Activated CD4-positive, alpha-beta T cell treated with anti-CD3 and anti-CD28 coated beads for 1 hour (primary cell): ENCODE measurements at regions not wholly inside any gene's neighbourhood (a gene's known extent, or its start where the extent isn't known, plus 50 kb on each side); places are given as distances from the start of the nearest gene placed in this dataset.

Experiments
- DNase-seq: peaks from one replicate; pipeline ENCODE4 v3.0.0-alpha.2; 2020

DNA sequence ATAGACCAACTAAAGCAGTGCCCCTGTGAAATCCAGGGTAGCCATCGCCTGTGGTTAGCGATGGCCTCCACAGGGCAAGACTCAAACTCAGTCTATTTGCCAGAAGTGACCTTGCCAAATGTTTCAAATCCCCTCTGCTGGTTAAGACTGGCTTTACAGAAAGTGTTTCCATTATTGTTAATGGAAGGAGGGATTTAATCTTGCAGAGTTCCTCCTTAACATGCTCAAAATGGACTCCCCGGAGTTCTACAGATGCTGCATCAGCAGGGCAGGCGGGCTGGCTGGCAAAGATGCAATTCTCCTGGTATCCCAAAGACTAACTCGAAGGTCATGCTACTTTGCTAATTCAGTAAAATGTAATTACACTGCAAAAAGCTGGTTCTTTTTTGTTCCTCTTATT is 313.0 kb upstream of the SLC7A11 start:
- no peak for DNase-seq

DNA sequence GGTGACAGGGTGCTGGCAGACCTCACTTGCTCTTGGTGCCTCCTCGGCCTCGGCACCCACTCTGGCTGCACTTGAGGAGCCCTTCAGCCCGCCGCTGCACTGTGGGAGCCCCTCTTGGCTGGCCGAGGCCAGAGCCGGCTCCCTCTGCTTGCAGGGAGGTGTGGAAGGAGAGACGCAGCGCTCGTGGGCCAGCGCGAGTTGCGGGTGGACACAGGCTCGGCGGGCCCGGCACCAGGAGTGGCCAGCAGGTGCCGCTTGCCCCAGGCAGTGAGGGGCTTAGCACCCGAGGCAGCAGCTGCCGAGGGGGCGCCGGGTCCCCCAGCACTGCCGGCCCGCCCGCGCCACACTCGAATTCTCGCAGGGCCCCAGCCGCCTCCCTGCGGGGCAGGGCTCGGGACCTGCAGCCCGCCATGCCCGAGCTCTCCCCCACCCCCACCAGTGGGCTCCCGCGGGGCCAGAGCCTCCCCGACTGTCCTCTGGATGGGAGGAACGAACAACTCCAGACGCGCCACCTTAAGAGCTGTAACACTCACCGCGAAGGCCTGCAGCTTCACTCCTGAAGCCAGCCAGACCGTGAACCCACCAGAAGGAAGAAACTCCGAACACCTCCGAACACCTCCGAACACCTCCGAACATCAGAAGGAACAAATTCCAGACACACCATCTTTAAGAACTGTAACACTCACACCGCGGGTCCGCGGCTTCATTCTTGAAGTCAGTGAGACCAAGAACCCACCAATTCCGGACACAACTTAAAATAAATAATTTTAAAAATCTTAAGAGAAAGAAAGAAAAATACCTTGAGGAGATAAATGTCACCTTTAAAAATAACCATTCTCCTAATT is 311.1 kb upstream of the SLC7A11 start:
- DNase-seq, result no peak

DNA sequence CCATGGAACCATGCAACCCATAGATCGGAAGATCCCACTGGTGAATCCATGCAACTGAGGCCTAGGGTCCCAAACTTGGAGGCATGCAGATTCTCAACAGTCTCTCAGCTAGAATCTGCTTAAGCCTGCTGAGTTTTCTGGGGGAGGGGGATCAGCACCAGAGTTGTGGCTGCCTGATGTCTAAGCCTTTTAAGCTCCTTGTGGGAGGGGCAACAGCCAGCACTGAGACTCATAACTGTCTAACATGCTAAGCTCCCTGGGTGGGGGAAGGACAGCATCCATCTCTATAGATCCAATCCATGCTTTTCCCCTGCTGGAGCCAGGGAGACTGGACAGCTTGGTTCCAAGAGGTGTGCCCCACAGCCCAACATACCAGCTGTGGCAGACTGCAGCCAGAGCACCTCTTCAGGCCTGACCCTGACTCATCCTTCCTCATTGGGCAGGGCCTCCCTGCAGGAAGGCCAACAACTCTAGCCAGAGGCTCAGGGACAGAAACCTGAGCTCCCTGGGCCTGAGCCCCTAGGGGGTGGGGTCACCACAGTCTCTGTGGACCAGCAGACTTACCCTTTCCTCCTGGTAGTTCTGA is 300.1 kb upstream of the SLC7A11 start:
- no peak for DNase-seq

DNA sequence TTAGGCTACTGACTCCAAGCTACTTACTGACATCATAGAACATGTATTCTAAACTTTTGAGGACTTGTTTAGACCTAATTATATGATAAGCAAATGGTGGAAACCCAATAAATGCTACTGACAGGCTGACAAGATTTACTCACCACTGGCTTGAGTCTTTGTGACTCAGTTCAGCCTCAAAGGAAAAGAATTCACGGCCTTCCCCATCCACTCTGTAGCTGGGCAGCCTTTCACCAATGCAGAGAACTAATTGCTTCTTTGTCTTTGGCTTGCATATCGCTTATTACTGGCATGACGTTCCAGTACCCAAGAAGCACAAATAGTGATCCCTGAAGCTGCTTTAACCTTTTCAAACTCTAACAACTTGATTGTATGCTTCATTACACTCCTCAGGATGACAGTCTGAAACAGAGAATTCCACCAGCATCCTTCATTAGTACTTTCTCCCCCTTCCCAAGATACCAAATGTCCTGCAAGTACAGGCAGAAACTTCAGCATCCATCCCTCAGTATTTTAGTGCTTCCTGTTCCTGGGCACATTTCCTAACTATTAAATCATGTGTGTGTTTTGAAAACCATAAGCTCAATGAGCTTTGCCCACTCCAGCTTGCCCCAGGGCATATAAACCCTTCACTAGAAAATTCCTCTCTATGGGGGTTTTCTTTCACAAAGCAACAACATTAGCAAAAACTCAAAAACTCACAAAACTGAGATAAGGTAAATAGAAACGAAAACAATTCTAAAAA is 298.1 kb upstream of the SLC7A11 start:
- DNase-seq, result no peak

DNA sequence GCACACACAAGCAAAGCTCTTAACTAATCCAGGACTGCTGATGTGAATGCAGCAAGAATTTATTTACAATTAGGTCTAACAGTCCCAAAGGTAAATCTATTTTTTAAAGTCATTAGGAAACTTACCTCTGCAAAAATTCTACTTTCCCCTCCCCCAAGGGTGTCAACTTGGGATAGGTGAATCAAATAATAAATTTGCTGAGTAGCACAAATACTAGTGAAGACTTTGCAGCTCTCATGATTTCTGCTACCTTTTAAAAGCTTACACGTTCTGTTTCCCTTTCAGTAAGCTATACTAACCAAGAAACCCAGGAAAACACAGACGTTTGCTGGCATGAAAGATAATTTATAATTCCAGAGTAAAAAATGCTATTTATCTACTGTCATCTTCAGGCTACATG is 296.6 kb upstream of the SLC7A11 start:
- DNase-seq, result no peak

DNA sequence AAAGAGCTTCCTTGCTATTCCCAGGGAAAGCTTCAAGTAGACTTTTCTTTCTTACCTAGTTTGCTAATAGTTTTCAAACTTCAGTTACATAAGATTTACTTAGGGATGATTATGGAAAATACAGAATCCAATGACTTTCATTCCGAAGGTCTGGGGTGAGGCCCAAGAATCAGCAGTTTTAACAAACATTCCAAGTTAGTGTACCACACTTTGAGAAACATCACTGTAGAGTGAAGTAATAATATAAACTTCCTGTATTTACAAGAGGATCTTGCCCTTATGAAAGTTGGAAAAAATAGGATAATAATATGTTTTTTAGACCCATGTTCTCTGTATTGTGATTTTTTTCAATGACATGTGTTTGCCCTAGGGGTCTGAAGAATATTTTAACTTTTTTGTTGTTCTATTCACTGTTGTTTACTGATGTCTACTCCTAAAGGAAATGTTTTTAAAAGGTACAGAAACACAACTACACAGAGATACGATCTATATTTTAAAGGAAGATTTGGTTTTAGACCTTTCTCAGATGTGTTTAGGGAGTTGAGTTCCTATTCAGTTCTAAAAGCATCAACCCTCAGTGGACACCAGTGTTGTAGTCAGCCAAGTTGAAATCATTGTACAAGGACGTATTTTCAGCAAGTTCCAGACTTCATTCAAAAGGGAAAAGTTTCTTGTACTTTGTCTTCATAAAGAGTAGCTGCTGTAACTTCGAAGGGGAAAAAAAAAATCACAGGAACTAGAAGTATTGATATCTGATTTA is 295.8 kb upstream of the SLC7A11 start:
- DNase-seq, result no peak

DNA sequence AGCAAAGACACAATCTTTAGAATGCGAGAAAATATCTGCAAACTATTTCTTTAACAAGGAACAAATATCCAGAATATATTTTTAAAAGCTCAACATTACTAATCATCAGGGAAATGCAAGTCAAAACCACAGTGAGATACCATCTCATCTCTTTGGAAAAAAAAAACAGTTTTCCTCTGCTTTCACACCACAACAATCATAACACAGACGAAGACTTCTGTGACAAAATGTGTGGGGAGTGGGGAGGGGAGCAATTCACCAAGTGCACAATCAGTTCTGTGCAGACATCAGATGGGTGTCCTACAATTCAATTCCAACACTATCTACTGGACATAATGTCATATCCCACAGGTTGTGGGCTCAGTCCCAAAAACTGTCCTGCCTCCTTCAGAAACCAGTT is 293.2 kb upstream of the SLC7A11 start:
- DNase-seq, result no peak

DNA sequence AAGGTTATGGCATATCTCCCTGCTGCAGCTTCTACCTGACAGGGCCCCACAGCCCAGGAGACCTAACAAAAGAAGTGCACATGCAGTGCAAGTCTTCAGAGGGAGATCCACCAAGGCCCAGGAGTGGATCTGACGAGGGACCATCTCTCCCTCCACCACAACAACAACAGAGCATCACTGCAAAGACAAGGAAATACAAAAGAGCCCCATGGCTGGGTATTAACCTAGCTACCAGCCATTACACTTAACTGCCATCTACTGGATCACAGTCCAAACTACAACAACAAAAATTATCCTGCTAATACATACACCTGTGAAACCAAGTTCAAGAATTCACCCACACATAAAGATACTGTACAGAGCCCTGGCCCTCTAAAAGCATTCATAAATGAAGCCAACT is 280.2 kb upstream of the SLC7A11 start:
- DNase-seq, result no peak

DNA sequence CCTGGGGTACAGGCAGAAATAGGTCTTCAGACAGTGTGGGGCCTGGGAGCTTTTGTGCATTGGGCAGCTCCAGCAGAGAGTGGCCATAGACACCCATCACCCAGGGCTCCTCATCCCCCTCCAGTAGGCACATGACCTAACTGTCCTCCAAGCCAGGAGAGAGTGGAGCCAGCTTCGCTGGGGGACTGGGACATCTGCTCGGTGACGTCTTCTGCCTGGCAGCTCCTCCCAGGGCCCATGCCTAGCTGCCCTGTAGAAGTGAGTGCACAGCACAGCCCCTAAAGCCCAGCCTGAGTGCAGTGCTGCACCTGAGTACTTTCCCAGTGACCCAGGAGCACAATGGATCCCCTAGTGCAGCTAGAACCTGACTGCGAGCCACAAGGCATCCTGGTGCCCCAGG is 279.7 kb upstream of the SLC7A11 start:
- DNase-seq, result no peak

DNA sequence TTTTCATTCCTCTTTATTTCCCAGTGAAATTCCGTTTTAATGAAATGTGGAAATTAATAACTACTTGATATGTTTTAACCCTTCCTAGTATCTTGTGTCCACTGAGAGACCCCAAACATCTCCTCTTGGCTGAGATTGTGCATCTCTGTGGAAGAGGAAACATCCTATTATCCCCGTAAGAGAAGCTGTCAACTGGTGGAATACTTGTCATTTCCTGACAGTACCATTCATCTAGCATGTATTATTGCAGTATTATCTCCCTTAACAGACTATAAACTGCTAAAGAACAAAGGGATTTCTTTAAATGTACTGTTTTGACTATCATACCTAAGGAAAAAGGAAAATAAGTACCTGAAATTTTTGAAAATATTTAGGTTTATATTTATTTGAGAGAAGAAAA is 277.3 kb upstream of the SLC7A11 start:
- no peak for DNase-seq

DNA sequence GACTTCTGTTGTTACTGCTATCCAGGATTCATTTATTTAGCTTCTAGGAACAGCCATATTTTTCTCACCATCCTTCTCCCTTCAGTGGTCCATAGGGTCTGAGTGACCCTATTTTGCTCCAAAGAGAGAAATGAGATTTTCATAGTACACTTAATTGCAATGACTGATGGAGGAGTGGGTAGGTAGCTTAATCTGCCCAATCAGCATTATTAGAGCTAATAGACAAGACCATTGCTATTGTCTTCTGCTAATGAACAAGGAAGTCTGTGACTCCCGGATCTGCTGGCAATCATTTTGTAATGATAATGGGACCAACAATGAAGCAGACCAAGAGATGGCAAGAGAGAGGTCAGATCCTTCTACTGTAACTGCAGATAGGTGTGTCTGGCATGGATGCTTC is 271.4 kb upstream of the SLC7A11 start:
- no peak for DNase-seq

DNA sequence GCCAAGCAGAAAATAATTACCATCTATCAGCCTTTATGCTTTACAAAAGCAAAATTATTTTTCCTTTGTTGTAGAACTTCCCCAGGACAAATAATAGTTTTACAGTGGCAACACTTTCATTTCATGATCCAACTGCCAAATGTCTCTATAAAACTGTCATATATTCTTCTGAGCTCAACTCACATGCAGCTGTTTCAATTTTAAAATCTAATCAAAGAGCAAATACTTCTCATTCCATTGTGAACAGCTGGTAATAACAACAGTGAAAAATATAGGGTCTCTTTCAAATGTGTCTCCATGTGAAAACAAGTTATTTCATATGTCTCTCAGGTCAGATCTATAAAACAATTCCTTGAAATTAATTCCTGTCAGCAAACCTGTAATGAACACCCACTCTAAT is 270.6 kb upstream of the SLC7A11 start:
- DNase-seq, result no peak

DNA sequence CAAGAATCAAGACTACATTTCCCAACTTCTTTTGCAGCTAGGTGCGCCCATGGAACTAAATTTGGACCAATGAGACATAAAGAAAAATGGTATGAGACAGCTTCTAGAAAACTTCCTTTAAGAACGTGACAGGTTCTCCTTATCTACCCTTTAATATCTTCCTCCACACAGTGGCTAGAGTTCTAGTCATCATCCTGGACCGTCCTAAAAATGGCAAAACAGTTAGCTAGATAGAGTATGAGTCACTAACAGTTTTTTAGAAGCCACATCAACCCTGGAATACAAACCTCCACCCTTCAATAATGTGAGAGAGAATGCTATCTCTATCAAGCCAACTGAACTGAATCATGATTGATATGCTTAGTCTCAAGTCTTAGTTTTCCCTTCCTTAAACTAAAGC is 267.9 kb upstream of the SLC7A11 start:
- no peak for DNase-seq

DNA sequence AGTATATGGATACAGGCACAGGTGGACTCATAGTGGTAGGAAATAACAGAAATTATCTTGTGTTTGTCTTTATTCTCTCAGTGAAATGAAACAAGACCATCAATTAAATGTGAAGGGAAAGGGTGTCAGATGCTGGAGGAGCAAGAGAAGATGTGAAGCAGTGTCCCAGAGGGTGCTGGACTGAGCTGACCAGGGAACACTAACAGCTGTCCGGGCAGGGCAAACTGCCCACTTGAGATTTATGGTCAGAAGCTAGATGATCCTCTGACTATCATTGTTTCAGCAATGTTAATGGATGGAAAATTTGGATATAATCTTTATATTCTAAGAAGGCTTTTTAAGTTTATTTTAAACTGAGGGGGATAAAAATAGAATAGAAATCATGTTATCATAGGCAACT is 267.2 kb upstream of the SLC7A11 start:
- DNase-seq, result no peak

DNA sequence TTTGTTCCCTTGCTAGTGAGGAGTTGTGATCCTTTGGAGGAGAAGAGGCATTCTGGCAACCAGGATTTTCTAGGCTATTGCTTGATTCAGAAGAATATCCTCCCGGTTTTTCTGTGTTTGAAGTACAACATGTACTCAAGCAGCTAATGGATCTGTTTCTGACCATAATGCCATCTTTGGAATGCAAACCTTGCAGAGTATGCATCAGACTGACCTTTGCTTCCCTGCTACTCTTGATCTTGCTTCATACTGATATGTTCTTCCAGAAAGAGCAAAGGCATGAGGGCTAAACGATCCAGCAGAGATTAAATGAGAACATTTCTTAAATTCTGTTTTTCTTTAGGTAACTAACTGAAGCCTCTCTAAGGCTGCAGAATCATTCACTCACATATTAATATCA is 265.4 kb upstream of the SLC7A11 start:
- no peak for DNase-seq

DNA sequence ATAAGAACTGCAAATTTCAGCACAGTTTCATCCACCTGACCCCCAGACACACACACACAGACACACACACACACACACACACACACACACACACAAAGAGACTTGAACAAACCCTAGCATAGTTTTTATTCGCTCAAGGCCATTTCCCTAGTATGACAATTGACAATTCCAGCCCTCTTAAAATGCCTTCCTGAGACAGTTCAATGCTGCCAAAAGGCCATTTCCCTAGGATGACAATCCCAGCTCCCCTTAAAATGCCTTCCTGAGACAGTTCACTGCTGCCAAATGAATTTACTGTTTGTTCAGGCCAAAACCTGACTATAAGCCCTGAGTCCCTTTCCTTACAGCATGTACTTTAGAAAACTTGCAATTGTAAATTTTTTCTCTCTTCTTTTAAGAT is 259.5 kb upstream of the SLC7A11 start:
- DNase-seq, result no peak

DNA sequence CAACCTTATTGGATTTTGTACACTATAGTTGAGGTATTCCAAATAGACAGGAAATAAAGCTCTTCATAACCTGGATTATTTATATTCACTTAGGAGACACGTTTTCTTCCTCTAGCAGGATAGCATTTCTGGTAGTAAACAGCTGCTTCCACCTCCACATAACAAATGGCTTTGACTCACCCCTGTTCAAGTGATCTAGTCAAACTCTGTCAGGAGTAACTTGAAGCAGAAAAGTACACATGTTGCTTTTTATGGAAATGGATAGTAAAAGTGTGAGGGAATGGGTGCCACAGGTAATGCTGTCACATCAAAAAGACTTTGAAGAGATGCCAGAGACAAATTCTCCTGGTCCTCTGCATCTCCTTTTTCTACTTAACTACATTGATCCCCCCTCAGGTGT is 258.7 kb upstream of the SLC7A11 start:
- DNase-seq, result no peak

DNA sequence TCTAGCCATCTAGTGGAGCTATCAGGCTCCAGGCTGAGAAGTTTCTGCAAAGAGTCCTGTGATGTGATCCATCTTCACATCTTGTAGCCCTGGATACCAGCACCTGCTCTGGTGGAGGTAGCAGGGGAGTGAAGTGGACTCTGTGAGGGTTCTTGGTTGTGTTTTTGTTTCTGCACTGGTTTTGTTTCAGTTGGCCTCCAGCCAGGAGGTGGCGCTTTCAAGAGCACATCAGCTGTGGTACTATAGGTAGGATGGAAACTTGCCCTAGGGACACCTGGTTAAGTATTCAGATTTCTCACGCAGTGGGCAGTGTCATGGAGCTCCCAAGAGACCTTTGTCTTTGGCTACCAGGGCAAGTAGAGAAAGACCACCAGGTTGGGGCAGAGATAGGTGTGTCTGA is 257.5 kb upstream of the SLC7A11 start:
- no peak for DNase-seq

DNA sequence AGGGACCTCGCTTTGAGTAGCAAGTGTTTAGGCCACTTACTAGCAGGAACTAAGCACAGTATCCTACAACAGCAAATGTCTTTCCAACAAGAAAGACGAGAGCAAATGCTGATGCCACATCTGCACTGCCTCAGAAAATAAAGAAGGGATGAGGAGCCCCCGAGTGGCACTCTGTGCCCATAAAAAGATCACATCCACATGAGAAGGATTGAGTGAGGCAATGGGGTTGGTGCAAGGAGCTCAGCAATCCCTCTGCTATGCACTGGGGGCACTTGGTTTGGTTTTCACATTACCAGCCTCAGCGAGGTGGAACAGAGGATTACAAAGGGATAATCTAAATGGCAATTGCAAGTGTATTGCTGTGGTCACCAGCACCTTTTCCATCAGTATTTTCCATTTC is 252.8 kb upstream of the SLC7A11 start:
- no peak for DNase-seq

DNA sequence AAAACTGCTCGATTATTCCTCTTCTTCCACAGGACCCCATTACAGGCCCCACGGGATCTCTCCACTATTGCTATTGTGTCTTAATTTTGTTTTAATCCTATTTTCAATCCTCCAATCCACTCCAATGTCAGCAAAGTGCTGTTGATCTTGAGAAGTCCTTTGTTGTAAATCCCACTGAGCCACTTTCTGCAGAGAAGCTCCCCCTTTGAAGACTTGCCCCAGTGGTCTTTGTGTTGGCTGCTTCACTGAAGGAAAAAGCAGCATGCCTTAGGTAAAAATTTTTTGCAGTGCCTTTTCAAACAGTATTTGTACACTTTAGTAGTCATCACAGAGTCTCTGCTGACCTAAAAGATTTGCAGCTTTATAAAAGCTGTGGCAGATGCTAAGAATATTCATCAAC is 252.0 kb upstream of the SLC7A11 start:
- DNase-seq, result no peak

DNA sequence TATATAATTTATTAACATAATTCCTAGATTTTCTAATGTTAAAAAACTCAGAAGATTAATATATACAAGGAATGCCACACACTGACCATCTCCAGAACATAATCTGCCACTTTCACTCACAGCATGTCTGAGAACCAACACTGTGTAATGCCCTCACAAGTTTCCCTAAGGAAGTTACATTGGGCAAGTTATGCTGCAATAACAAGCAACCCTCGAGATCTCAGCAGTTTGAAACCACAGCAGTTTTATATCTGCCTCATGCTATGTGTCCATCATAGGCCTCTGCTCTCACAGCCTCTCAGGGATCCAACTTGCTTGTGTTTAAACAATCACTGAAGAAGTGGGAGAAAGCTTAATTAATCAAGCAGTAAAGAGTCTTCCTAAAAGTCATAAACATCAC is 250.0 kb upstream of the SLC7A11 start:
- no peak for DNase-seq

DNA sequence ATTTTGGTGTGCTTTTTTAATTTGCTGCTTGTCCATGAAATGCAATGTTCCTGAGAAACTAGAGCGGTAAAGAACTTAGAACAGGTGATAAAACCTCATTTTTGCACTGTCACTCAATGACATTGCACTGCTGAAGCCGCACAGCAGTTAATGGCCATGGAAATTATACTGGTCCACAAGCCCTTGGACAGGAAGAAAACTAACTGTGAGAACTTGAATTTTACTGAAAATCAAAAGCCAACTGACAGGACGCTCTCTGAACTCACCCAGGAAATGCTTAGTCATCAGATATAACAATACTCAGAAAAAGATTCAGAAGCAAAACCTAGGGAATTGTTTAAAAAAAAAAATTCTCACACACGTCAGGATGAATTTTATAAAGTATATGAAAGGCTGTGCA is 246.4 kb upstream of the SLC7A11 start:
- no peak for DNase-seq

DNA sequence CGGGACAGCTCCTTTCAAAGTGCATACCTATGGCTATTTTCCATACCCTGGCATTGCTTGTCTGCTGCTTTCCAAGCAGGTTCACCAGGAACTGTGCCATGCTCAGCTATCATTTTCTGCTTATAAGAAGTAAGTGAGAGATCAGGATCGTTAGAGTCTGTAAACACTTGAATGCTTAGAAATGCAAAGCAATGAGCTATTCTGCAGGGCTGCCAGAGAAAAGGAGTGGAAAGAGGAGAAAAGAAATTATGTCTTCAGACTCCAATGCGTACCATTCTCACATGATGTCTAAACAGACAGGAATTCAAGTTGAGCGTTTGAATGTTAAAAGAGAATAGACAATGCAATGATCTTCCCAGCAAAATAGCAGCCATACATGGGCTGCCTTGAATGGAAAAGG is 245.5 kb upstream of the SLC7A11 start:
- no peak for DNase-seq

DNA sequence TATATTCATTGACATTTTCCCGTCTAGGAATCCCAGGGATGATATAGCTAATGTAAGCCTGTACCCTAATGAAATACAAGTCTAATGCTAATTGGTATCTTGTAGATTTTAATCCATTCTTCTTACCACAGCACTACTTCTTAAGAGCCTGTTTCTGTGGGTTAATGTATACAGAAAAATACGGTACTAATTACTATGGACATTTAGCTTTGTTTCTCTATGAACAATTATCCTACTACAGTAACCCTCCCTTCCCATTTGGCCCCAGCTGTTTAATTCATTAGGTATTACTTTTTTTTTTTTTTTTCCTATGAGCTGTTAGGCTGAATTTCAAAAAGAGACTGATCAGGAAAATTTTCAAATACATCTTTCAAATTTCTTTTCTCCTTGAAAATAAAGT is 245.1 kb upstream of the SLC7A11 start:
- no peak for DNase-seq
